ENCODE measurements at regions not wholly inside any gene's neighbourhood (a gene's known extent, or its start where the extent isn't known, plus 50 kb on each side); places are given as distances from the start of the nearest gene placed in this dataset.

DNA sequence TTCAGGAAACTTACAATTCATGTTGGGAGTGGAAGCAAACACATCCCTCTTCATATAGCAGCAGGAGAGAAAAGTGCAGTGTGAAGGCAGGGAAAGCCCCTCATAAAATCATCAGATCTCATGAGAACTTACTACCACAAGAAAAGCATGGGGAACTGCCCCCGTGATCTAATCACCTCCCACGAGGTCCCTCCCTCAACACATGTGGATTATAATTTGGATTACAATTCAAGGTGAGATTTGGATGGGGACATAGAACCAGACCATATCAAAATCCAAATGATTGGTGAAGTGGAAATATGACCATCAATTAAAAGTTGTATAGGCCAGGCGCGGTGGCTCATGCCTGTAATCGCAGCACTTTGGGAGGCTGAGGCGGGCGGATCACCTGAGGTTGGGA, 1268.0 kb downstream of the JRKL start:
- TF ChIP-seq CBFB (IDR thresholded peaks at IDR 0.05; ENCODE audit: low read depth) (no peak), BACH1 (IDR thresholded peaks at IDR 0.05; ENCODE audit: borderline replicate concordance) (no peak), ATF7 (IDR thresholded peaks at IDR 0.05; ENCODE audit: low read depth) (no peak), SPI1 (IDR thresholded peaks at IDR 0.05; ENCODE audit: borderline replicate concordance, insufficient read depth, low read depth, low read length) (no peak), NR2C2 (IDR thresholded peaks at IDR 0.05; ENCODE audit: borderline replicate concordance, control insufficient read depth, insufficient read length, low read depth) (no peak), MYC (IDR thresholded peaks at IDR 0.05; ENCODE audit: insufficient read depth, insufficient read length, insufficient replicate concordance, low read length, severe bottlenecking) (no peak), CHD4 (IDR thresholded peaks at IDR 0.05) (no peak), CREM (IDR thresholded peaks at IDR 0.05; ENCODE audit: low read depth) (no peak), SMAD1 (IDR thresholded peaks at IDR 0.05; ENCODE audit: low read depth, partially characterized antibody) (no peak), ZBED1 (IDR thresholded peaks at IDR 0.05; ENCODE audit: borderline replicate concordance) (no peak), KAT2A (conservative IDR thresholded peaks at IDR 0.05; ENCODE audit: control insufficient read depth, low read depth, low read length) (no peak), WRNIP1 (IDR thresholded peaks at IDR 0.05; ENCODE audit: borderline replicate concordance, low read depth, low read length) (no peak), BCL11A (IDR thresholded peaks at IDR 0.05; ENCODE audit: low read depth, low read length) (no peak), EED (IDR thresholded peaks at IDR 0.05; ENCODE audit: low read depth) (no peak), TARDBP (IDR thresholded peaks at IDR 0.05; ENCODE audit: borderline replicate concordance) (no peak)
- TF ChIP-seq, protein P1, sequence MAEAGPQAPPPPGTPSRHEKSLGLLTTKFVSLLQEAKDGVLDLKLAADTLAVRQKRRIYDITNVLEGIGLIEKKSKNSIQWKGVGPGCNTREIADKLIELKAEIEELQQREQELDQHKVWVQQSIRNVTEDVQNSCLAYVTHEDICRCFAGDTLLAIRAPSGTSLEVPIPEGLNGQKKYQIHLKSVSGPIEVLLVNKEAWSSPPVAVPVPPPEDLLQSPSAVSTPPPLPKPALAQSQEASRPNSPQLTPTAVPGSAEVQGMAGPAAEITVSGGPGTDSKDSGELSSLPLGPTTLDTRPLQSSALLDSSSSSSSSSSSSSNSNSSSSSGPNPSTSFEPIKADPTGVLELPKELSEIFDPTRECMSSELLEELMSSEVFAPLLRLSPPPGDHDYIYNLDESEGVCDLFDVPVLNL (IDR thresholded peaks at IDR 0.05; ENCODE audit: low read depth, low read length), result no peak
- H2AFZ ChIP-seq (ENCODE audit: control insufficient read depth, low read depth, low read length), result no peak overlapping the region
- H4K20me1 ChIP-seq (ENCODE audit: control insufficient read depth, insufficient read depth), result no peaks in the 10 kb centered on the region
- H3K9me3 ChIP-seq (replicated peaks; ENCODE audit: control insufficient read depth, insufficient read depth, low read length), result no peaks in the 10 kb centered on the region
- CTCF ChIA-PET, result no interaction called here
- intact Hi-C loops (cut with micrococcal nuclease; ENCODE audit: unreplicated experiment) (no loop called here), in situ Hi-C loops (cut with MboI) (no loop called here)
- no peak overlapping the region for H3K4me2 ChIP-seq (ENCODE audit: control insufficient read depth, insufficient read depth)
- POLR2A ChIA-PET, result no interaction called here
- no peaks in the 10 kb centered on the region for H3K36me3 ChIP-seq (ENCODE audit: control insufficient read depth in 2 of 2, insufficient read depth in 2 of 2, low read length in 1 of 2)
- no peak for FAIRE-seq
- no peaks in the 10 kb centered on the region for H3K4me1 ChIP-seq (ENCODE audit: control insufficient read depth, insufficient read depth, low read length)
- no peak for ATAC-seq
- H3K4me3 ChIP-seq, result no peak overlapping the region
- H3K27me3 ChIP-seq (replicated peaks in 1 of 2; ENCODE audit: control insufficient read depth in 2 of 2, insufficient read depth in 2 of 2, low read length in 1 of 2), result no peaks in the 10 kb centered on the region
- BruUV-seq (replicated peaks), result no TSS peak
- no peak for DNase-seq (ENCODE audit: low read depth, low spot score)
- no peak overlapping the region for H3K9ac ChIP-seq (ENCODE audit: control insufficient read depth, insufficient read depth, low read length)
- WGBS (ENCODE audit: insufficient coverage, insufficient replicate concordance, low lambda C conversion rate, missing lambda C conversion rate), result 52% methylated on average over 7 of the region's 7 CpGs
- RAD21 ChIA-PET (ENCODE audit: unreplicated experiment), result no interaction called here
- SMC1A ChIA-PET (ENCODE audit: uncharacterized antibody, unreplicated experiment), result no interaction called here
- no peaks in the 10 kb centered on the region for H3K79me2 ChIP-seq (ENCODE audit: control insufficient read depth, insufficient read depth, low read length)
- no peak overlapping the region for H3K27ac ChIP-seq (ENCODE audit: control insufficient read depth, insufficient read depth)

Data from GM12878 (cell line).